MM.1S (cell line): ENCODE measurements at regions not wholly inside any gene's neighbourhood (a gene's known extent, or its start where the extent isn't known, plus 50 kb on each side); places are given as distances from the start of the nearest gene placed in this dataset.

Source experiments
- CTCF ChIP-seq: fragments of 300-600 bp; sonication (generic); IDR thresholded peaks from 2 replicates; pipeline ENCODE4 v1.5.1; 2016; ENCODE audit warnings: antibody characterized with exemption, low read length, mixed read lengths
- EZH2 ChIP-seq: fragments of 300-600 bp; sonication (generic); optimal IDR thresholded peaks from 2 replicates; pipeline ENCODE3; 2017; ENCODE audit warnings: low read depth, mild to moderate bottlenecking, antibody characterized with exemption, low read length, mixed read lengths
- EZH2phosphoT487 ChIP-seq: fragments of 300-600 bp; sonication (generic); IDR thresholded peaks from 2 replicates; pipeline ENCODE4 v1.6.1; 2018; ENCODE audit warnings: antibody characterized with exemption, low read length

- TF ChIP-seq EZH2phosphoT487 (no peak), EZH2 (no peak), CTCF (no peak)
Observed at GRCh38 chr12:84412226-84412625, 500.4 kb downstream of the SLC6A15 start.
